DMS153 treated with DMSO at 0.1 percent for 48 hours (cell line): ENCODE measurements at regions not wholly inside any gene's neighbourhood (a gene's known extent, or its start where the extent isn't known, plus 50 kb on each side); places are given as distances from the start of the nearest gene placed in this dataset.

ENCODE experiments used
- DNase-seq: peaks from one replicate; lab custom pipeline; 2025; ENCODE audit not compliant: unreplicated experiment; lab: John Stamatoyannopoulos, UW

- DNase-seq, result no peak
These were observed 359.0 kb upstream of the SLC30A5 start for GRCh38 chr5:68734781-68735180.

- no peak for DNase-seq
These were observed 355.6 kb upstream of the SLC30A5 start for GRCh38 chr5:68738236-68738635.

GRCh38 chr5:68738841-68739240 lies 355.0 kb upstream of the SLC30A5 start:
- no peak for DNase-seq

- DNase-seq, result no peak
These were observed 354.1 kb upstream of the SLC30A5 start for GRCh38 chr5:68739752-68740151.

- DNase-seq, result peak; percentile 2
These were observed 353.4 kb upstream of the SLC30A5 start for GRCh38 chr5:68740226-68740910.

GRCh38 chr5:68744206-68744605 lies 349.6 kb upstream of the SLC30A5 start:
- DNase-seq, result no peak

- no peak for DNase-seq
These were observed 348.4 kb upstream of the SLC30A5 start for GRCh38 chr5:68745448-68745847.

GRCh38 chr5:68746220-68746619 lies 347.6 kb upstream of the SLC30A5 start:
- no peak for DNase-seq

- no peak for DNase-seq
These were observed 347.0 kb upstream of the SLC30A5 start for GRCh38 chr5:68746643-68747420.

GRCh38 chr5:68747521-68747920 lies 346.3 kb upstream of the SLC30A5 start:
- no peak for DNase-seq

GRCh38 chr5:68748101-68748500 lies 345.7 kb upstream of the SLC30A5 start:
- no peak for DNase-seq

GRCh38 chr5:68749077-68749476 lies 344.7 kb upstream of the SLC30A5 start:
- DNase-seq, result no peak

GRCh38 chr5:68749631-68750030 lies 344.2 kb upstream of the SLC30A5 start:
- no peak for DNase-seq

- no peak for DNase-seq
These were observed 342.2 kb upstream of the SLC30A5 start for GRCh38 chr5:68751661-68752060.

GRCh38 chr5:68754536-68754935 lies 339.3 kb upstream of the SLC30A5 start:
- no peak for DNase-seq

- no peak for DNase-seq
These were observed 338.5 kb upstream of the SLC30A5 start for GRCh38 chr5:68755293-68755692.

GRCh38 chr5:68757006-68757405 lies 336.8 kb upstream of the SLC30A5 start:
- no peak for DNase-seq

- no peak for DNase-seq
These were observed 336.1 kb upstream of the SLC30A5 start for GRCh38 chr5:68757626-68758212.

GRCh38 chr5:68759593-68759992 lies 334.2 kb upstream of the SLC30A5 start:
- no peak for DNase-seq

- DNase-seq, result no peak
These were observed 331.6 kb upstream of the SLC30A5 start for GRCh38 chr5:68762201-68762600.

- DNase-seq, result no peak
These were observed 326.8 kb upstream of the SLC30A5 start for GRCh38 chr5:68766952-68767464.

- DNase-seq, result no peak
These were observed 323.3 kb upstream of the SLC30A5 start for GRCh38 chr5:68770551-68770950.
